WERI-Rb-1 (cell line): ENCODE measurements at regions not wholly inside any gene's neighbourhood (a gene's known extent, or its start where the extent isn't known, plus 50 kb on each side); places are given as distances from the start of the nearest gene placed in this dataset.
"Not testable (repeated sequence)": the region's sequence is repeated elsewhere in the genome, so short reads cannot be mapped to it uniquely, and the experiment has no call there.

Source experiments
- DNase-seq: peaks from one replicate; pipeline ENCODE4 v3.0.0-alpha.2; 2020
- H3K27ac ChIP-seq: fragments of 250-450 bp; sonication (Bioruptor Pico); 2 replicates; pipeline ENCODE4 v1.5.1; 2020; ENCODE audit warnings: mild to moderate bottlenecking, moderate library complexity
- H3K27me3 ChIP-seq: fragments of 250-450 bp; sonication (Bioruptor Pico); 2 replicates; pipeline ENCODE4 v1.5.1; 2021; ENCODE audit warnings: mild to moderate bottlenecking, low read depth, moderate library complexity; ENCODE audit not compliant: insufficient read depth, severe bottlenecking
- H3K36me3 ChIP-seq: fragments of 250-450 bp; sonication (Bioruptor Pico); 2 replicates; pipeline ENCODE4 v1.5.1; 2020; ENCODE audit warnings: mild to moderate bottlenecking, moderate library complexity
- H3K4me3 ChIP-seq: 2 replicates; pipeline ENCODE4 v1.5.1; 2011; ENCODE audit warnings: low read depth, mild to moderate bottlenecking, control low read depth, low read length
- H3K9me3 ChIP-seq: fragments of 250-450 bp; sonication (Bioruptor Pico); 2 replicates; pipeline ENCODE4 v1.5.1; 2021; ENCODE audit warnings: mild to moderate bottlenecking, moderate library complexity; ENCODE audit not compliant: severe bottlenecking
- TF ChIP-seq, protein P1 (sequence below): IDR thresholded peaks from 2 replicates; pipeline ENCODE4 v1.5.1; 2011; ENCODE audit warnings: low read depth, mild to moderate bottlenecking, control low read depth, inconsistent platforms, low read length

DNA sequence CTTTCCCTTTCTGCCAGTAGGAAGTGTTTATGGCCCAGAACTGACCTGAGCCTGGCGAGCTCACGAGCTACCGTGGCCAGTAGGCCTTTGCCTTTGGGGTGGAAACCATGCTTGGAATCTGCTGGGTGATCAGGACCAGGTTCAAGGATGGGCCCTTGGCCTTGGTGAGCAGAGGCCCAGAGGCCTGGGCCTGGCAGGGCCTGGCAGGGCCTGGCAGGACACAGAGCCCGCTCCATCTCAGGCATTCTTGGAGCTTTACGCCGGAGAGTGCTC lies 184.8 kb upstream of the RTL1 start:
- DNase-seq: no peak
- H3K27me3 ChIP-seq: peaks cover 76% of the 10 kb centered on the region

DNA sequence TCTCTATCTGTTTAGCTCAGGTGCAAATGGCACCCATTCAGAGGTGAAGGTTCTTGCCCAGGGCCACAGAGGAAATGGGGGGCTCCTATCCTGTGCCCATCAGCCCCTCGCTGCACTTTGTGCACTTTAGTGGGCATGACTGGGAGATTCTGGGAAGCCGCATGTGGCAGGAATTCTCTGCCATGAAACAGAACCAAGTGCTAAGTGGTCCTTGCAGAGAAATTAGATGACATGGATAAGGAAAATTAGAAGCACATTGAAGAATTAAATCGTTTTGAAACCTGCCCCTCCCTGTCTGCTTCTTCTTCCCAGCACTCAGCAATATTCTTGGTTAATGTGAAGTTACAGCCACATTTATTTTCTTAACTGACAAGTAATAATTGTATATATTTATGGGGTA lies 185.2 kb upstream of the RTL1 start:
- TF ChIP-seq, protein P1, sequence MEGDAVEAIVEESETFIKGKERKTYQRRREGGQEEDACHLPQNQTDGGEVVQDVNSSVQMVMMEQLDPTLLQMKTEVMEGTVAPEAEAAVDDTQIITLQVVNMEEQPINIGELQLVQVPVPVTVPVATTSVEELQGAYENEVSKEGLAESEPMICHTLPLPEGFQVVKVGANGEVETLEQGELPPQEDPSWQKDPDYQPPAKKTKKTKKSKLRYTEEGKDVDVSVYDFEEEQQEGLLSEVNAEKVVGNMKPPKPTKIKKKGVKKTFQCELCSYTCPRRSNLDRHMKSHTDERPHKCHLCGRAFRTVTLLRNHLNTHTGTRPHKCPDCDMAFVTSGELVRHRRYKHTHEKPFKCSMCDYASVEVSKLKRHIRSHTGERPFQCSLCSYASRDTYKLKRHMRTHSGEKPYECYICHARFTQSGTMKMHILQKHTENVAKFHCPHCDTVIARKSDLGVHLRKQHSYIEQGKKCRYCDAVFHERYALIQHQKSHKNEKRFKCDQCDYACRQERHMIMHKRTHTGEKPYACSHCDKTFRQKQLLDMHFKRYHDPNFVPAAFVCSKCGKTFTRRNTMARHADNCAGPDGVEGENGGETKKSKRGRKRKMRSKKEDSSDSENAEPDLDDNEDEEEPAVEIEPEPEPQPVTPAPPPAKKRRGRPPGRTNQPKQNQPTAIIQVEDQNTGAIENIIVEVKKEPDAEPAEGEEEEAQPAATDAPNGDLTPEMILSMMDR: no peak
- H3K4me3 ChIP-seq: no peak overlapping the region
- peaks cover 75% of the 10 kb centered on the region for H3K27me3 ChIP-seq
- H3K27ac ChIP-seq: no peak overlapping the region
- no peaks in the 10 kb centered on the region for H3K36me3 ChIP-seq
- no peak for DNase-seq
- no peaks in the 10 kb centered on the region for H3K9me3 ChIP-seq

More for the DNA sequence above, 184.8 kb upstream of the RTL1 start:
- Histone ChIP-seq H3K4me3 (no peak overlapping the region), H3K9me3 (no peaks in the 10 kb centered on the region), H3K27ac (no peak overlapping the region), H3K36me3 (no peaks in the 10 kb centered on the region)
- TF ChIP-seq, protein P1: no peak

DNA sequence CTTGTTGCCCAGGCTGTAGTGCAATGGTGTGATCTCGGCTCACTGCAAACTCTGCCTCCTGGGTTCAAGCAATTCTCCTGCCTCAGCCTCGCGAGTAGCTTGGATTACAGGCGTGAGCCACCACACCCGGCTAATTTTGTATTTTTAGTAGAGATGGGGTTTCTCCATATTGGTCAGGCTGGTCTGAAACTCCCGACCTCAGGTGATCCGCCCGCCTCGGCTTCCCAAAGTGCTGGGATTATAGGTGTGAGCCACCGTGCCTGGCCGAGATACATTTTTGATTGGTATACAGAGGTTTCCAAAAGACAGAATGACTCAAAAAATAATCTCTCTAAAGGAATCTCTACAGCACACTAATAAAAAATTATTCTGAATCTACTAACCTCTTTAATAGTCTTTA lies 187.0 kb upstream of the RTL1 start:
- H3K4me3 ChIP-seq, H3K27ac ChIP-seq, H3K36me3 ChIP-seq, H3K9me3 ChIP-seq, DNase-seq: not testable (repeated sequence)
- peaks cover 71% of the 10 kb centered on the region for H3K27me3 ChIP-seq

DNA sequence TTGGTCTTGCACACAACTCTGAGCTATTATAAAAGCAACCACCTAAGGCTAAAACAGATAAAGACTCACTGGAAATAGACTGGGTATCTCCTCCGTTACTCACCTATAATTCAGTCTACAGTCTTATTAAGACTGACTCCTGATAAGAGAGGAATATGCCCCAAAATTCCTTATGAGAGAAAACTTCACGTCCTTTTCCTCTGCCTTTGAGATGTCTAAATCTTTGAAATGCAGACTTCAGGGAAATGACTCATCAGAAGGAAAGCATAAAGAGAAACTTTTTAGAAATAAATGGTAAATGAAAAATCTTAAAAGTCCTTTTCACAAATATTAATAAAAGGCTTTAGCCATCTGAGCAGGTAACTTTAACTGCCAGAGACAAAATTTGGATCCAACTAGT lies 187.5 kb upstream of the RTL1 start:
- Histone ChIP-seq H3K9me3 (no peaks in the 10 kb centered on the region), H3K4me3 (no peak overlapping the region), H3K27me3 (peaks cover 71% of the 10 kb centered on the region), H3K36me3 (no peaks in the 10 kb centered on the region), H3K27ac (no peak overlapping the region)
- TF ChIP-seq, protein P1: no peak
- DNase-seq: no peak

DNA sequence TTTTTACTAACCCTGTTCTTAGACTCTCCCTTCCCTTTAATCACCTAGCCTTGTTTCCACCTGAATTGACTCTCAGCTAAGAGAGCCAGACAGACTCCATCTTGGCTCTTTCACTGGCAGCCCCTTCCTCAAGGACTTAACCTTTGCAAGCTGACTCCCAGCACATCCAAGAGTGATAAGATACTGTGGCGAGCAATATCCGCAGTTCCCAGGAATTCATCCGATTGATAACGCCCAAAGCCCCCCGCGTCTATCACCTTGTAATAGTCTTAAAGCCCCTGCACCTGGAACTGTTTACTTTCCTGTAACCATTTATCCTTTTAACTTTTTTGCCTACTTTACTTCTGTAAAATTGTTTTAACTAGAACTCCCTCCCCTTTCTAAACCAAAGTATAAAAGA lies 191.4 kb upstream of the RTL1 start:
- not testable (repeated sequence) for H3K9me3 ChIP-seq, H3K36me3 ChIP-seq, DNase-seq, H3K27ac ChIP-seq, H3K4me3 ChIP-seq
- peaks cover 62% of the 10 kb centered on the region for H3K27me3 ChIP-seq

DNA sequence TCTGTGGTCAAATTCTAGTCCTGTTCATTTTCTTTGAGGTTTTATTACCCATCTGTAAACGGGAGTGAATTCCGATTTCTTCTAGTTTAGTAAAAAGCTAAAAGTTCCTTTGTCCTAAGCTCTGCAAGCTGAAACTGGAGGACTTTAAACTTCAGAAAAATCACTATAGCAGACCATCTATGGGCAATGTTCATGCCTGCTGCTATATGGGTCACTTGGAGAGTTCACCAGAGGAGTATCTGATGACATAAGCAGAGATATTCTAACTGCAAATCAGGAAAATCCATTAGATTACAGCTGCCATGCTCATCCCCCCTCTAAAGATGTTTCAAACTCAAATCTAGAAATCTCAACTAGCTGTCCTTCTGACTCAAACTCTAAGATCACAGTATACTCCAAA lies 193.0 kb upstream of the RTL1 start:
- Histone ChIP-seq H3K27me3 (peaks cover 54% of the 10 kb centered on the region), H3K4me3 (no peak overlapping the region)
- TF ChIP-seq, protein P1: no peak

DNA sequence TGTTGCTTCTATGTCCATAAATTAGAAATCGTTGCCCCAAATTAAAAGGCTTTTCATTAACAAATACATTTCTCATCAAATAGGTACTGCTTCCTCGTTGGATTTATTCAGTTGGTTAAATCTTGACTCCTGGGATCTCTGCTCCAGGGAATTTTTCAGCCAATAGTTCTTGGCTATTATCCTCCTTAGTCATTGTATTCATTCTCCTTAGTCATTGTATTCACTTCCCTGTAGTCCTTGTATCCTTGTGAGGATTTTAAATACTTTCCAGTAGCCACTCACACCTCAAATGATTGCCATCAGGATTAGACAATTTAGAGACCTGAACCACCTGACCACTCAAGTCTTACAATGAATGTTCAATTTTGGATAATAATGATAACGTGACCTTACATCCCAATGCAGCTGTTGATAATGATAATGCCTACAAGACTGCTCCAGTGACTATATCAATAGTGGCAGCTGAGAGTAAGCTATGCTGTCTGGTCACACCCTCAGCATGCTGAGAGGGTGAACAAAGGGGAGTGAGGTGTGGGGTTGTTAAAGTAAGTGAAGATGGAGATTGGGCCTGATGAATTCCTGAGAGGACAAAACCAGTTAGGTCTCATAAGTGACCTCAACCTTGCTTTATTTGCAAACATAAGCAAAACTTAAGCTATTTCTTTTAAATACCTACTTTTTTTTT lies 193.7 kb upstream of the RTL1 start:
- TF ChIP-seq, protein P1: no peak
- peaks cover 8% of the 10 kb centered on the region for H3K9me3 ChIP-seq
- H3K4me3 ChIP-seq: no peak overlapping the region
- H3K36me3 ChIP-seq: no peaks in the 10 kb centered on the region
- DNase-seq: no peak
- H3K27ac ChIP-seq: no peak overlapping the region
- peaks cover 60% of the 10 kb centered on the region for H3K27me3 ChIP-seq

More for the DNA sequence above, 193.0 kb upstream of the RTL1 start:
- Histone ChIP-seq H3K9me3 (peaks cover 8% of the 10 kb centered on the region), H3K36me3 (no peaks in the 10 kb centered on the region), H3K27ac (no peak overlapping the region)
- DNase-seq: no peak
